ENCODE measurements at regions not wholly inside any gene's neighbourhood (a gene's known extent, or its start where the extent isn't known, plus 50 kb on each side); places are given as distances from the start of the nearest gene placed in this dataset.
"Not testable (repeated sequence)": the region's sequence is repeated elsewhere in the genome, so short reads cannot be mapped to it uniquely, and the experiment has no call there.

DNA sequence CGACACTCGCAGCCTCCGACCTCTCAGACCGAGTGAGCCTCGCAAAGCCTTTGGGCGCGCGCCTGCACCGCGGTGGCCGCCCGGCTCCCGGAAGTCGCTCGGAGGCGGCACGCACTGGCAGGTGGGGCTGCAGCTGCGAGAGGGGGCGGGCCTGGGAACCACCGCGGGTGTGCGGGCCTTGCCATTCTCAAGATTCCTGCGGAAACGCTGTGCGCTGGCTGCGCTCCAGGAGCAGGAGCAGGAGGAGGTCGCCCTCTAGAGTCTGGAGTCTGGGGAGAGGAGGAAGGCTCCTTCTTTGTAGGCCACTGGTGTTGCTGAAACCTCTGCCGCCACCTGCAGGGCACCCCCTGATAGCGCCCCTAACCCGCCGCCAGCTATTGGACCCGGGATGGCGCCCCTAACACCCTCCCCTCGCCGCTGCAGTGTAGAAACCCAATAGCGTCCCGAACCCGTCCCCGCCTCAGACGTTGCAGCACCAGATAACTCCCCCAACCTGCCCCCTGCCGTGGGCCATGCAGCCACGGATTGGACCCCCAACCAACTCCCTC, 230.6 kb downstream of the LIPI start:
- not testable (repeated sequence) for TF ChIP-seq CTCF (IDR thresholded peaks at IDR 0.05); POLR2AphosphoS5 (IDR thresholded peaks at IDR 0.05; ENCODE audit: low read depth, low read length)

Measured in Panc1 (cell line).